Ishikawa (cell line): ENCODE measurements at regions not wholly inside any gene's neighbourhood (a gene's known extent, or its start where the extent isn't known, plus 50 kb on each side); places are given as distances from the start of the nearest gene placed in this dataset.

ENCODE experiments used
- CEBPB ChIP-seq: IDR thresholded peaks from 2 replicates; pipeline ENCODE4 v1.6.1; 2012
- CREB1 ChIP-seq: IDR thresholded peaks from 2 replicates; pipeline ENCODE4 v1.6.1; 2012; ENCODE audit warnings: low read depth
- EGR1 ChIP-seq: IDR thresholded peaks from 2 replicates; pipeline ENCODE4 v1.6.1; 2012
- EP300 ChIP-seq: IDR thresholded peaks from 2 replicates; pipeline ENCODE4 v1.6.1; 2012; ENCODE audit warnings: borderline replicate concordance
- FOXM1 ChIP-seq: IDR thresholded peaks from 2 replicates; pipeline ENCODE4 v1.6.1; 2012; ENCODE audit warnings: low read depth, borderline replicate concordance
- RAD21 ChIP-seq: IDR thresholded peaks from 2 replicates; pipeline ENCODE4 v1.6.1; 2012; ENCODE audit warnings: low read depth
- TEAD4 ChIP-seq: IDR thresholded peaks from 2 replicates; pipeline ENCODE4 v1.6.1; 2012
- TF ChIP-seq, protein P1 (sequence below): IDR thresholded peaks from 2 replicates; pipeline ENCODE4 v1.6.1; 2012
- TF ChIP-seq, protein P2 (sequence below): IDR thresholded peaks from 2 replicates; pipeline ENCODE4 v1.6.1; 2012; ENCODE audit warnings: low read depth, mild to moderate bottlenecking

- TF ChIP-seq, protein P1, sequence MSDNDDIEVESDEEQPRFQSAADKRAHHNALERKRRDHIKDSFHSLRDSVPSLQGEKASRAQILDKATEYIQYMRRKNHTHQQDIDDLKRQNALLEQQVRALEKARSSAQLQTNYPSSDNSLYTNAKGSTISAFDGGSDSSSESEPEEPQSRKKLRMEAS: no peak
- no peak for TF ChIP-seq CREB1
- no peak for TF ChIP-seq EP300
- TF ChIP-seq CEBPB: no peak
- no peak for TF ChIP-seq FOXM1
- TF ChIP-seq, protein P2, sequence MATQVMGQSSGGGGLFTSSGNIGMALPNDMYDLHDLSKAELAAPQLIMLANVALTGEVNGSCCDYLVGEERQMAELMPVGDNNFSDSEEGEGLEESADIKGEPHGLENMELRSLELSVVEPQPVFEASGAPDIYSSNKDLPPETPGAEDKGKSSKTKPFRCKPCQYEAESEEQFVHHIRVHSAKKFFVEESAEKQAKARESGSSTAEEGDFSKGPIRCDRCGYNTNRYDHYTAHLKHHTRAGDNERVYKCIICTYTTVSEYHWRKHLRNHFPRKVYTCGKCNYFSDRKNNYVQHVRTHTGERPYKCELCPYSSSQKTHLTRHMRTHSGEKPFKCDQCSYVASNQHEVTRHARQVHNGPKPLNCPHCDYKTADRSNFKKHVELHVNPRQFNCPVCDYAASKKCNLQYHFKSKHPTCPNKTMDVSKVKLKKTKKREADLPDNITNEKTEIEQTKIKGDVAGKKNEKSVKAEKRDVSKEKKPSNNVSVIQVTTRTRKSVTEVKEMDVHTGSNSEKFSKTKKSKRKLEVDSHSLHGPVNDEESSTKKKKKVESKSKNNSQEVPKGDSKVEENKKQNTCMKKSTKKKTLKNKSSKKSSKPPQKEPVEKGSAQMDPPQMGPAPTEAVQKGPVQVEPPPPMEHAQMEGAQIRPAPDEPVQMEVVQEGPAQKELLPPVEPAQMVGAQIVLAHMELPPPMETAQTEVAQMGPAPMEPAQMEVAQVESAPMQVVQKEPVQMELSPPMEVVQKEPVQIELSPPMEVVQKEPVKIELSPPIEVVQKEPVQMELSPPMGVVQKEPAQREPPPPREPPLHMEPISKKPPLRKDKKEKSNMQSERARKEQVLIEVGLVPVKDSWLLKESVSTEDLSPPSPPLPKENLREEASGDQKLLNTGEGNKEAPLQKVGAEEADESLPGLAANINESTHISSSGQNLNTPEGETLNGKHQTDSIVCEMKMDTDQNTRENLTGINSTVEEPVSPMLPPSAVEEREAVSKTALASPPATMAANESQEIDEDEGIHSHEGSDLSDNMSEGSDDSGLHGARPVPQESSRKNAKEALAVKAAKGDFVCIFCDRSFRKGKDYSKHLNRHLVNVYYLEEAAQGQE: no peak
- no peak for TF ChIP-seq EGR1
- TF ChIP-seq RAD21: no peak
- TF ChIP-seq TEAD4: no peak
Observed at GRCh38 chr2:125160947-125161346, 1135.9 kb downstream of the CNTNAP5 start.
